ENCODE measurements at regions not wholly inside any gene's neighbourhood (a gene's known extent, or its start where the extent isn't known, plus 50 kb on each side); places are given as distances from the start of the nearest gene placed in this dataset.

- TF ChIP-seq, protein P1, sequence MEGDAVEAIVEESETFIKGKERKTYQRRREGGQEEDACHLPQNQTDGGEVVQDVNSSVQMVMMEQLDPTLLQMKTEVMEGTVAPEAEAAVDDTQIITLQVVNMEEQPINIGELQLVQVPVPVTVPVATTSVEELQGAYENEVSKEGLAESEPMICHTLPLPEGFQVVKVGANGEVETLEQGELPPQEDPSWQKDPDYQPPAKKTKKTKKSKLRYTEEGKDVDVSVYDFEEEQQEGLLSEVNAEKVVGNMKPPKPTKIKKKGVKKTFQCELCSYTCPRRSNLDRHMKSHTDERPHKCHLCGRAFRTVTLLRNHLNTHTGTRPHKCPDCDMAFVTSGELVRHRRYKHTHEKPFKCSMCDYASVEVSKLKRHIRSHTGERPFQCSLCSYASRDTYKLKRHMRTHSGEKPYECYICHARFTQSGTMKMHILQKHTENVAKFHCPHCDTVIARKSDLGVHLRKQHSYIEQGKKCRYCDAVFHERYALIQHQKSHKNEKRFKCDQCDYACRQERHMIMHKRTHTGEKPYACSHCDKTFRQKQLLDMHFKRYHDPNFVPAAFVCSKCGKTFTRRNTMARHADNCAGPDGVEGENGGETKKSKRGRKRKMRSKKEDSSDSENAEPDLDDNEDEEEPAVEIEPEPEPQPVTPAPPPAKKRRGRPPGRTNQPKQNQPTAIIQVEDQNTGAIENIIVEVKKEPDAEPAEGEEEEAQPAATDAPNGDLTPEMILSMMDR (conservative IDR thresholded peaks at IDR 0.05 in 1 of 2, IDR thresholded peaks at IDR 0.05 in 1 of 2; ENCODE audit: low read depth in 1 of 2, low read length in 2 of 2), result no peak
- no peak for TF ChIP-seq EZH2 (IDR thresholded peaks at IDR 0.05; ENCODE audit: low read length, missing control alignments)
Measured at GRCh38 chr13:104645786-104646185, 1579.6 kb upstream of the SLC10A2 start.
